GM18499 (cell line): ENCODE measurements at regions not wholly inside any gene's neighbourhood (a gene's known extent, or its start where the extent isn't known, plus 50 kb on each side); places are given as distances from the start of the nearest gene placed in this dataset.
"Not testable (repeated sequence)": the region's sequence is repeated elsewhere in the genome, so short reads cannot be mapped to it uniquely, and the experiment has no call there.

Experiments
- ATAC-seq: cut with Tn5 transposase; IDR thresholded peaks from one replicate; pipeline ENCODE4 v1.9.1; 2021; ENCODE audit warnings: moderate number of reproducible peaks; ENCODE audit not compliant: insufficient read depth, unreplicated experiment

DNA sequence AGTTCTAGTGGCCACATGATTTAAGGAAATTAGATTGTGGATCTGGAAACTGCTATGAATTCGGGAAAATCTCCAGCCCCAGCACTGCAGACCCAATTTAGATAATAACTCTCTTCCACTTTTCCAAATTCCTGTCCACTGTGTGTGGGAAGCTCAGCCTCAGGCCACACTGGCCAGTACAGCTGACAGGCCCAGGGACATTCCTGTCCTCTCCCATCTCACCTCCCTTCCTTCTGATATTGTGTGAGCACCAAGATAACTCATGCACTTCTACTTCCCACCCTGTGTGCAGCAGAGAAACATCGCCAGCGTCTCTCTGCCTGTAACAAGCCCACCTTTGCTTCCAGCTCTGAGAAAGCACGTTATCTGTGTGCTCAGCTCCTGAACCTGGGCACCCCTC lies 145.1 kb upstream of the RREB1 start:
- ATAC-seq = no peak

DNA sequence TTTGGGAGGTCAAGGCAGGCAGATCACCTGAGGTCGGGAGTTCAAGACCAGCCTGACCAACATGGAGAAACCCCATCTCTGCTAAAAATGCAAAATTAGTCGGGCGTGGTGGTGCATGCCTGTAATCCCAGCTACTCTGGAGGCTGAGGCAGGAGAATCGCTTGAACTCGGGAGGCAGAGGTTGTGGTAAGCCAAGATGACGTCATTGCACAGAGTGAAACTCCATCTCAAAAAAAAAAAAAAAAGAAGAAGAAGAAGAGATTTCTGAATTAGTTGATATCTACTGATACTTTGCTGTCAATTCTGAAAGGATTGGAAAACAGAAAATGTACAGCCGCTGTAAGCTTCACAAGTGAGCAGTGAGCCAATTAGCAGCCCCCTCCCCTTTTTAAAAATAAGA lies 144.4 kb upstream of the RREB1 start:
- not testable (repeated sequence) for ATAC-seq

DNA sequence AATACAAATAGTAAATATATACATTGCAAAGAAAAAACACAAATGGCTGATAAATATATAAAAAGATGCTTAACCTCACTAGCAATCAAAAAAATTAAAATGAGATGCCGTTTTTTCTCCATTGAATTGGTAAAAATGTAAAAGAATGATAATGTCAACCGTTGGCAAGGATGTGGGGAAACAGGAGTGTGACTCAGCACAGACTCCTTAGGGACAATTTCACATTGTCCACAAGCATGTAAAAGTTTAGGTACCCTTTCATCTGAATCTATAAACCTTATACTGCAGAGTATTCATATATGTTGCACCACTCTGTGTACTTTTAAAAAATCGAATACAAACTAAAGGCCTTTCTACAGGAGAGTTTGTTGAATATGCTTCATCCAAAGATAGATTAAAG lies 143.1 kb upstream of the RREB1 start:
- no peak for ATAC-seq

DNA sequence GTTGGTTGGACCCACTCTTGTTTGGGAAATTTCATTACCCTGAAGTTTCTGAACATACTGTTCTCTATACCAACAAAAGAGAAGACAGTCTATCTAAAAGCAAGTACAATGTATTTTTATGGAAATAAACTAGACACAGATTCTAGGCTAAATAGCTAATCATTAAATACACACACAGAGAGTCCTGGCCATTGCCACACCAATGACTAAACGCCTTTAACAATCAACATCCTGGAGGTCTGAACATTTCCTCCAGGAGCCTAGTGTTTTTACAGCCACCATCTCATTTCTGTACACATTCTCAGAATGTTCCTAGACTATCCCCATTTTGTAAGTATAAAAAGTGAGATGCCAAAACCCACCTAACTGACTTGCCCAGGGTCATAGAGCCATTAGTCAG lies 141.6 kb upstream of the RREB1 start:
- ATAC-seq = no peak

DNA sequence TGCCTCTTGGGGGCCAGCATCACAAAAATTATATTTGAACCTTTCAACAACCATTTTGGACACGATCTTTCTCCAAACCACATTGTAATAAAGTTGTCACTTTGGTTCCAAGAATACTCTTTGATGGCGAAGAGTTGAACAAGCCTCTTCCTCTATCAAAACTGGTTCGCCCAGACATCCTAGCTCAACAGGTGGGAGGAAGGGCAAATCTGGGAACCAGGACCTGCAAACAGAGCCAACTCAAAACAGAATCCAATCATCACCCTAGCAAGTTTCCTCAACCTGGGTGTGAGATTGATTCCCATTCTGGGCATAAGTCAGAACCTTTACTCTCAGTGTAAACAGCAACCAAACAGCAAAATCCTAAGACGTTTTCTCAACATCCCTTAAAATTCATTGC lies 141.2 kb upstream of the RREB1 start:
- ATAC-seq = no peak

DNA sequence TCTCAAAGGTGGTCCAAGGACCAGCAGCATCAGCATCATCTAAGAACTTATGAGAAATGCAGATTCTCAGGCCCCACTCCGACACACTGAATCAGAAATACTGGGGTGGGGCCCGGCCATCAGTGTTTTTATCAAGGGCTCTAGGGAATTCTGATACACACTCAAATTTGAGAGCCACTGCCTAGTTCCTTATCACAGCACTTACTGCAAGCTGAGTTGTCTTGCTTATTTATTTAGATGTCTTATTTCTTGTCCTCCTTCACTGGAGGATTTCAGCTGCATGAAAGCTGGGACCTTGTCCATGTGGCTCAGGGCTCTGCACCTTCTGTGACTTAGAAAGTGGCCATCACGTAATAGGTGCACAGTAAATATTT lies 139.4 kb upstream of the RREB1 start:
- no peak for ATAC-seq

DNA sequence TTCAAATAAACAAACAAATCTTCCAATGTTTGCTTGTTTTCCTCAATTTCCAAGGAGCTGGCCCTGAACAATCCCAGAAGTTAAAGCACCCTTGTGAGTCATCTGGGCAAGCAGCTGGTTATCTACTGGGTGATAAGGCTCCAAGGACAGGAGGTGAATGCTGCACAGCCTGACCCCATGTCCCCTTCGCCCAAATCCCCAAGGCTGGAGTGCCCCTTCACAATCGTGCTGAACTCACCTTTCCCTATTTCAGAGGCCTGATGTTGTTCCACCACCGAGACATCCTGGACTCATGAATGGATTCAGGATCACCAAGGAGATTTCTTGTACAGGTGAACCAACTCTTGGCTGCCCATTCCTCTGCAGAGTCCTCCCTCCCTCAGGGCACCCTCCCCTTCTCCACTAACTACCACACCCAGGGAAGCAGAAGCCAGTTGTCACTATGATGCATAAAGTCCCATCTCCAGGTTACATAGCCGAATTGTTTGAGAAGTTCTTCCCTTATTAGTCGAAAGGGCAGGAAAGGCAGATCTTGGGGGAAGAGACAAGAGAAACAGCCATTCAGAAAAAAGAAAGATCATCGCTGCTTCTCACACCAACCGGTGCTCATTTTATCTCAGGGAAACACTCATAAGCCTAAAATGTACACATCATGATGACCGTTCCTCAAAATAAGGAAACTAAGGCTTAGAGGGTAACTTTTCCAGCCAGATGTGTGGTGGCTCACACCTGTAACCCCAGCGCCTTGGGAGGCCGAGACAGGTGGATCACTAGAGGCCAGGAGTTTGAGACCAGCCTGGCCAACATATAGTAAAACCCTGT lies 138.8 kb upstream of the RREB1 start:
- no peak for ATAC-seq

DNA sequence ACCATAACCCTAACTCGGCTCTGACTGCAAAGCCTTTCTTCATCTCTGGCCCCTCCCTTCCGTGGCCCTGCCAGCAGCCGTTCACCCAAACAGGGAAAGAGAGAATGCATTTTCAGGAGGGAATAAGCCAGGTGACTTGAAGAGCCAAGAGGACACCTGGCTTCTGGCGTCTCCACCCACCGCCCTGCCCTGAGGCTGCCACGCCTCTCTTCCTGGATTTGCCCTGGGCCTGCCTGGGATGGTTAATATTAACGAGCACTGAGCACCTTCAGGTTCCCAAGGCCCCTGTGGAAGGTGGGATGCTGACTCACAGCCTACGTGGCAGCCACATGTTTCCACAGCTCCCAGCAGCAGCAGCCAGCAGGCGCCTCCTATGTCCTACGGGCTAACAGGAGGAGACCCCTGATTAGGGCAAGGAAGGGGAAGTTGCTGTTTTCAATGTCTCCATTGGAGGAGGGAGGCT lies 138.0 kb upstream of the RREB1 start:
- no peak for ATAC-seq

DNA sequence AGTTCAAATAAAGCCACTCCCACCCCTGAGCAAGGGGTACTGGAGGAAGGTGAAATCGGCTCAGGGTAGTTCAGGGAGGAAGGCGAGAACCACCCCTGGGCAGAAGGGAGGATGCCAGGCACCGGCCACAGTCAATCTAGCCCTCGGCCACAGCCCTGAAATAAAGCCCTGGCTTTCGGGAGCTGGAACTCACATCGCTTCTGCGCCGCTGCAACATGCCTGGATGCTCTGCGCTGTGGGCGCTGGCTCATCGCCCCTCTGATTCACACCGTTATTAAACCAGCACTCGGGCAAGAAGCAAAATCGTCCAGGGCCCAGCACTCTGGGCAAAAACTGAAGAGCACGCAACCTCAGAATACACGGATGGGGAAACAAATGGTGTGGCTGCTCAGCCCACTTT lies 136.9 kb upstream of the RREB1 start:
- no peak for ATAC-seq

DNA sequence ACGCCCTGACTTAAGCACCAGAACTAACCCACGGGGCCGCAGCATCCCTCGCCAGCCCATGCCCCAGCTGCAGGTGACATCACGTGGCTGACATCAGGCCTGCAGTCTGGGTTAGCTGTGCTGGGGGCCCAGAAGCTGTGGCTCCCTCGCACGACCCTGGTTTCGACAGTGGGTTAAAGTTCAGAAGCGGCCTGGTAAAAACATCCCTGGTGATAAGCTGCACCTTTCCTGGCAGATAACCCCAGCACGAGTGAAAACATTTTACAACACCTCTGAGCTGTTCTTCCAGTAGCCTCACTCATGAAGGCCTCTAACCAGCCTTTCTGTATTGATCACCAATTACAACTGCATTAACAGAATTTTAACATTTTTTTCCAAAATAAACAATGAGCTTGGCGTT lies 136.4 kb upstream of the RREB1 start:
- ATAC-seq = no peak

DNA sequence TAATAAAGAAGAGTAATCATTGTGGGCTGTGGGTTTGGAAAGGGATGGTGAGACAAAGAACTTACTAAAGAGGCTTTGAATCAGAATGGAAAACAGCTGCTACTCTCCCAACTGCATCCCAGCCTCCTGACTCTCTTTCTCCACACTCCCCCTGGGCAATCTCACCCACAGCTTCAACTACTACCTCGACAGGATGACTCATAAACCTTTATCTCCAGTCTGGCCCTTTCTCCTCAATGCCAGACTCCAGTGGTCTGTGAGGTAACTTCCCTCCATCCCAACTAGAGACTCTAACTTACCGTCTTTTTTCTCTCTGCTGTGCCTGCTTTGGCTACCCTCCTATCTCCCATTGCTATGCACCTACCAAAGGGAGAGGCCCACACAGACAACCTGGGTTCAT lies 135.3 kb upstream of the RREB1 start:
- no peak for ATAC-seq

DNA sequence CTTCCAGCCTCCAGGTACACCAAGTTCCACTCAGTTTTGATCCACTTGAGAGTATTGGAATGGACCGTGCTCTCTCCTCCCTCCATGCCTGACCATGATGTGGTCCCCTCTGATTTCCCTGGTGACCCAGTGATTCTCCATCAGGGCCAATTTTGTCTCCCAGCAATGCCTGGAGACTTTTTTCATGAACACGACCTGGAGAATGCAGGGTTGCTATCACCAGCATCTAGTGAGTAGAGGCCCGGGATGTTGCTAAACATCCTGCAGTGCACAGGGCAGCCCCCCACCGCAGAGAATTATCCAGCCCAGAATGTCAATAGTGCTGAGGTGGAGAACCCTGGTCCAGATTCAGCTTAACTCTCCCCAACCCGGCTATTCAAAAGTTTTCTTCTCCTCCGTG lies 134.0 kb upstream of the RREB1 start:
- ATAC-seq = no peak

DNA sequence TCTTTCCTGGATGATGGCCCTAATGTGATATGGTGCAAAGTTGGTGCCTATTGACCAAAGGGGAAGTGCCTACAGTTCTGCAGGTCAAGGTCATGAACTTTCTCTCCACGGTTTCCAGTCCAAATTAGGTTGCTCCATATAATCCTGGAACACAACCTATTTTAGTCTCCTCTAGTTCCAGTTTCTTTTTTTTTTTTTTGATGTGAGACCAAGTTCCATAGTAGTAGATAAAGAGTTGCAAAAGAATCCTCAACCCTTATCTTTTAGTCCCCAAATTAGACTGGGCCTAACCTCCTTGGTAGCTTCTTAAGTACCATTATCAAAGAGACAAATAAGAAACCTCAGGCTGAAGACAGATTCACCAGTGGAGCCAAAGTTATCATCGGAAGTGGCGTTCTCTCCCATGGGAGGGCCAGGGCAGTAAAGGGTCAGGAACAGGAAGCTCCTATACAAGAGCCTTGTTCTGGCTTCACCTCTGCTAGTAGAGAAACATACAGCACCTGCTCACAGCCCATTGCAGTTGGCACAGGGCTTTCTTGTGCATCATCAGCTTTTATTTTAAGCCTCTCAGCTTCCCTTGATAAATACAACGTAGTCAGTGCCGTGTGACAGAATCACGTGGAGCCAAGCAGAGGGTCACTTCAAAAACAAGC lies 132.2 kb upstream of the RREB1 start:
- no peak for ATAC-seq

DNA sequence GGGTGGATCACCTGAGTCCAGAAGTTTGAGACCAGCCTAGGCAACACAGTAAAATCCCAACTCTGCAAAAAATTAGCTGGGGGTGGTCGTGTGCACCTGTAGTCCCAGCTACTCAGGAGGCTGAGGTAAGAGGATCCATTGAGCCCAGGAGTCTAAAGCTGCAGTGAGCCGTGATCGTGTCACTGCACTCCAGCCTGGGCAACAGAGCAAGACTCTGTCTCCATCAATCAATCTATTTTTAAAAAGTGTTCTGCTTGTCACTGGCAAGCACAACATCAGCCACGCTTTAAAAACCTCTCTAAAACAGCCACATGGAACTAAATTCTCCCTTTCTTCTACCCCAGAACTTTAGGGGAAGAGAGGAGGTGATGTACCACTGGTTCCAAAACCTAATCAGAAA lies 131.6 kb upstream of the RREB1 start:
- ATAC-seq = no peak

DNA sequence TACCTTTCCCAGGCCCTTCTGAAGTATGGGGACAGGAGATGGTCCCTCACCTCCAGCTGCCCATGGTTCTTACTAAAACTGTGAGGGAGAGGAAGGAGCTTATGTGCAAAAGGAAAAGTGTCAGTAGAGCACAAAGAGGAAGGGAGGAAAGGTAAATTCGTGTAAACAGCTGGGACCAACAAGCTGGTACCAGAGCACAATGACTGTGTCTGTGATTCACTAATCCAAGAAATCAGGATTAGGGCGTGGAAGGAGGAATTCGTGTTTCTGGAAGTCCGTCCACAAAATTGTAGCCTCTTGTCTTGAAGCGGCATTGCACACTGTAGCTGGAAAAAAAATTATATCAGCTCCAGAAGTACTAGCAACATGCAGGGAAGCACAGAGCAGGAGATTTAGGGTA lies 129.0 kb upstream of the RREB1 start:
- no peak for ATAC-seq

DNA sequence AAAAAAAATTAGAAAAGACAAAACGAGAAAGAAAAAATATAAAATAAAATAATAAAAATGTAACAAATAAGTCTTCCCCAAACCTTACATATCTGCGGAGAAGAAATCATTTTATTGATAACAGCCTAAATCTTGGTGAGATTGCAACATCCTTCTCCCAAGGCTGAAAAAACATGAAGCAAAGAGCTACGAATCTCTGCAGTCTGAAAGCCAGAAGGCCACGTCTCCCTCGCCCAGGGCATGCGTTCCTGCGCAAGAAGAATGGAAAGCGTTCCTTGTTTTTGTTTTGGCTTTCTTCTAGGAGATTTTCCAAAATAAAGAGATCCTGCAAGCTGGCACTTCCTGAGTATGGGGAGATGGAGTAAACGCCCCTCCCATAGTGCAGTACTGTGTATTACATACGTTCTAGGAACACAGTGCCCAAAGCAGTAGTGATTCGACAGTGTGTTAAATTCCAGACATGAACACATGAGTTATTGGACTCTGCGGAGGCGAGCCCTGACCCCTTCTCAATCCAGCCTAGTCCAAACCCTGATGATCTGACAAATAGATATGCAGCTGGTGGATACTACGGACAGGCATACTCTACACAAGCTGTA lies 126.7 kb upstream of the RREB1 start:
- ATAC-seq = no peak

DNA sequence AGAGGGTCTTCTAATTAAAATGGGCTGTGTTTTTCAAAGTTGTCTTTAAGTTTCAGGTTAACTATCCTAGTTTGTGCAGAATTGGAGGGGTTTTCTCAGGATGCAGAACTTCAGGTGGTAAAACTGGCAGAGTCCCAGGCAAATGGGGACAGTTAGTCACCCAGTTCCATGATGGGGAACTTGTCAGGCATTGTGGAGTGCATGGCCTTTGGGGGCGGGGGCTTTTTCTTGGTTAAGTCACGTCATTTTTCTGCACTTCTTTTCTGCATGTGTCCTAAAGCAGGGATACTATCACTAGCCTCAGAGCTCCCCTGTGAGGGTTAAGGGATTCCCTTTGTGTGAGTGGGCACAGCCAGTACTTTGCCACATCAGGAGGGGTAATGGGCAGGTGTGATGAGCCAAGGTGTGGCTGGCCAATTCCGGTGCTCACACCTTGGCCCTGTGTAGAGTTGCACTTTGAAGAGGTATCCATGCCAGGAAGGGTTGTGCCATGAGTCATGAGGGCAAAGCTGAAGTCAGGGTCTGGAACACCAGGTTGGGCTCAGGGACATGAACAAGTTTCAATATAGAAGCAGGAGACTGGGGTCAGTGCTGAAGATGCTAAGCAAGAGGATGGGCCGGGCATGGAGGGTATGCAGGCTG lies 126.0 kb upstream of the RREB1 start:
- no peak for ATAC-seq

DNA sequence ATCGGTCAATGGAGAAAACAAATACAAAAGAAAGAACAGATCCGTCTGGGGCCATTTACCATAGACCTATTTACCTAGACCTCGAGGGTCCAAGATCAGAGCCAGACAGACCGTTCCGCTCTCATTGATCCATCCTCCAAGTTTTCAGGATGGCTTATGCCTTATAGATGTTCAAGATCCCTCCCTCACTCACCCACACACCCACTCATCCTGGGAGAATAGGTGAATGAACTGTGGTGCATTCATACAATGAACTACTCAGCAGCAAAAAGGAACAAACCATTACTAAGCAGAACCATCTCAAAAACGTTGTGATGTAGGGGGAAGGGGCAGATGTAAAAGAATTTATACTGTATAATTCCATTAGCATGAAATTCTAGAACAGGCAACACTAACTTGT lies 125.1 kb upstream of the RREB1 start:
- ATAC-seq = no peak

DNA sequence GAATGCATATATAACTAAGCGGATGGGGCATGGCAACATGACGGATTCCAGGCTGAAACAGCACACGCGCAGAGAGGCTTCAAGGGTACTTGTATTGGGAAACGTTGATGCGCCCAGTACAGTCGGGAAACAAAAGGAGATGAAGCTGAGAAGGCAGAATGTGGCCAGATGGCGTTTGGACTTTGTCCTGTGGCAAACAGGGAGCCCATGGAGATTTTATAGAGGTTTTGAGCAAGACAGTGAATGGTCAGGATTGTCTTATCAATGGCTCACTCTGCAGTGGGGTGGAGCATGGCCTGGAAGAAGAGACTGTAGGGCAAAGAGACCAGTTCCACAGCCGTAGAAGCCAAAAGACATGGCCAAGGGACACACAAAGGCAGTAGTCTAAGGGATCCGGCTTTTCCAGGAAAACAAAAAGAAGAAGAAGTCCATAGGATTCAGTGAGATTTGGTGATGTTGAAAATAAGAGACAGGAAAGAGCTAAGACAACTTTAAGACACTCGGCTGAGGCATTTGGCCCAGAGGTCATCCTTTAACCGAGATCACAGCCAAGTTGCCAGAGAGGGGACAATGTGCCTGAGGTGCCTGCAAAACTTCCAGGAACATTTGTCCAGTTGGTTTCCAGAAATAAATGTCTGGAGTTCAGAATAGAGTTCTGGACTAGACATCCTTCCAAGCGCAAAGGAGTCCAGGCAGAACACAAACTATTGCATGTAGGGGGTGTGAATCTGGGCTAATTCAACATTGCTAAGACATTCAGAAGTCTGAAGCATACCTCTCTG lies 123.0 kb upstream of the RREB1 start:
- no peak for ATAC-seq

DNA sequence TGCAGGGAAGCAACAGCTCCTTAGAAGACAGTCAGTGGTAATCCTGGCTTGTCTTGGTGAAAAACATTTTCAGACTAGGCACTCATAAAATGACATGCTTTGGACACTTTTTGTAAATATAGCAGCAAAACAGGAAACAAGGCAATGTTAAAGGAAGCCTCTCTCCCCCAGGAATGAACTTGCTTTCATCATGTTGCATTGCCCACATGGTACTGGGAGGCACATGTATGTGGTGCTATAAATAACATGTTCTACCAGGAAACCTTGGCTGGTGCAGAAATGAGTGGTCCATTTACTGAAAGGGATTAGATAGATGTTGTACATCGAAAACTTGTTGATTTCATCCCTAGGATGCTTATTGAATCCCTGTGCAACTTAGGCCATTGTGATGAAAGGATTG lies 121.4 kb upstream of the RREB1 start:
- ATAC-seq = no peak
